Left ventricle myocardium superior (tissue), 1 donor: ENCODE measurements at regions not wholly inside any gene's neighbourhood (a gene's known extent, or its start where the extent isn't known, plus 50 kb on each side); places are given as distances from the start of the nearest gene placed in this dataset.

Source experiments
- ATAC-seq: fragments of 200-7000 bp; cut with Tn5 transposase; one replicate; pipeline ENCODE4 v1.9.1; 2020; ENCODE audit warnings: mild to moderate bottlenecking, moderate library complexity
- DNase-seq: peaks from one replicate; pipeline ENCODE4 v3.0.0-alpha.2; 2020
- intact Hi-C: fragments of 100-400 bp; cut with micrococcal nuclease; formaldehyde crosslinking; loops from one replicate; pipeline ENCODE4 v1.11.0; 2022
- donor health status: DM: no; HTN: yes; CAD: no; lungs with severe emphysema.

- ATAC-seq (peak; percentile 69), DNase-seq (no peak)
- intact Hi-C loops, result no loop called here
These were observed 607.3 kb downstream of the NCAM2 start for GRCh38 chr21:21605521-21605920.

- intact Hi-C loops, result no loop called here
- DNase-seq (no peak), ATAC-seq (peak; percentile 41)
These were observed 607.8 kb downstream of the NCAM2 start for GRCh38 chr21:21606041-21606440.

GRCh38 chr21:21612466-21612865 lies 614.3 kb downstream of the NCAM2 start:
- DNase-seq (no peak), ATAC-seq (peak; percentile 62)
- intact Hi-C loops, result no loop called here

- ATAC-seq, result no peak
- no peak for DNase-seq
- intact Hi-C loops, result no loop called here
These were observed 616.8 kb downstream of the NCAM2 start for GRCh38 chr21:21614966-21615365.

- DNase-seq (no peak), ATAC-seq (no peak)
- intact Hi-C loops, result no loop called here
These were observed 624.4 kb downstream of the NCAM2 start for GRCh38 chr21:21622460-21623234.

GRCh38 chr21:21624674-21625073 lies 626.5 kb downstream of the NCAM2 start:
- no peak for ATAC-seq
- intact Hi-C loops, result no loop called here

GRCh38 chr21:21631961-21632360 lies 633.8 kb downstream of the NCAM2 start:
- DNase-seq (peak; percentile 28), ATAC-seq (no peak)
- intact Hi-C loops, result no loop called here

More at GRCh38 chr21:21624674-21625073, 626.5 kb downstream of the NCAM2 start:
- DNase-seq, result no peak

- intact Hi-C loops, result no loop called here
- DNase-seq (no peak), ATAC-seq (no peak)
These were observed 634.7 kb downstream of the NCAM2 start for GRCh38 chr21:21632926-21633325.

- intact Hi-C loops, result no loop called here
- ATAC-seq, result no peak
- no peak for DNase-seq
These were observed 663.5 kb downstream of the NCAM2 start for GRCh38 chr21:21661741-21662140.

GRCh38 chr21:21662776-21663175 lies 664.6 kb downstream of the NCAM2 start:
- DNase-seq (no peak), ATAC-seq (no peak)
- intact Hi-C loops, result no loop called here

- DNase-seq (no peak), ATAC-seq (no peak)
- intact Hi-C loops, result no loop called here
These were observed 666.7 kb downstream of the NCAM2 start for GRCh38 chr21:21664871-21665270.

- intact Hi-C loops, result no loop called here
- ATAC-seq (no peak), DNase-seq (no peak)
These were observed 668.5 kb downstream of the NCAM2 start for GRCh38 chr21:21666689-21667088.

GRCh38 chr21:21668198-21668597 lies 670.0 kb downstream of the NCAM2 start:
- no peak for ATAC-seq
- intact Hi-C loops, result no loop called here
- no peak for DNase-seq

- intact Hi-C loops, result no loop called here
- DNase-seq (no peak), ATAC-seq (no peak)
These were observed 675.8 kb downstream of the NCAM2 start for GRCh38 chr21:21673959-21674358.

- DNase-seq, result no peak
- ATAC-seq, result no peak
- intact Hi-C loops, result no loop called here
These were observed 677.4 kb downstream of the NCAM2 start for GRCh38 chr21:21675601-21676000.

GRCh38 chr21:21682172-21682571 lies 684.0 kb downstream of the NCAM2 start:
- no peak for ATAC-seq
- no peak for DNase-seq
- intact Hi-C loops, result no loop called here

- intact Hi-C loops, result no loop called here
- DNase-seq (peak; percentile 34), ATAC-seq (no peak)
These were observed 690.7 kb downstream of the NCAM2 start for GRCh38 chr21:21688889-21689288.

GRCh38 chr21:21690068-21690665 lies 692.0 kb downstream of the NCAM2 start:
- DNase-seq (no peak), ATAC-seq (no peak)
- intact Hi-C loops, result no loop called here

- no peak for DNase-seq
- no peak for ATAC-seq
- intact Hi-C loops, result no loop called here
These were observed 714.7 kb downstream of the NCAM2 start for GRCh38 chr21:21712748-21713520.

GRCh38 chr21:21713651-21714180 lies 715.5 kb downstream of the NCAM2 start:
- ATAC-seq (no peak), DNase-seq (no peak)
- intact Hi-C loops, result no loop called here
